GM12891 (cell line): ENCODE measurements at regions not wholly inside any gene's neighbourhood (a gene's known extent, or its start where the extent isn't known, plus 50 kb on each side); places are given as distances from the start of the nearest gene placed in this dataset.

ENCODE experiments used
- PAX5 ChIP-seq: IDR thresholded peaks from 2 replicates; pipeline ENCODE4 v1.6.1; 2011; ENCODE audit warnings: low read length, moderate library complexity, mild to moderate bottlenecking; ENCODE audit not compliant: insufficient read depth, severe bottlenecking
- POLR2A ChIP-seq: IDR thresholded peaks from 2 replicates; pipeline ENCODE4 v1.6.1; 2011; ENCODE audit warnings: low read depth, low read length, control low read depth
- POLR2AphosphoS5 ChIP-seq: IDR thresholded peaks from 2 replicates; pipeline ENCODE4 v1.6.1; 2011; ENCODE audit warnings: low read depth, low read length, control low read depth
- POU2F2 ChIP-seq: IDR thresholded peaks from 2 replicates; pipeline ENCODE4 v1.6.1; 2011; ENCODE audit warnings: low read depth, mild to moderate bottlenecking, control low read depth, low read length, moderate library complexity
- SPI1 ChIP-seq: IDR thresholded peaks from 2 replicates; pipeline ENCODE4 v1.6.1; 2011; ENCODE audit warnings: low read depth, low read length, control low read depth
- TAF1 ChIP-seq: IDR thresholded peaks from 2 replicates; pipeline ENCODE4 v1.6.1; 2011; ENCODE audit warnings: low read depth, low read length, control low read depth

DNA sequence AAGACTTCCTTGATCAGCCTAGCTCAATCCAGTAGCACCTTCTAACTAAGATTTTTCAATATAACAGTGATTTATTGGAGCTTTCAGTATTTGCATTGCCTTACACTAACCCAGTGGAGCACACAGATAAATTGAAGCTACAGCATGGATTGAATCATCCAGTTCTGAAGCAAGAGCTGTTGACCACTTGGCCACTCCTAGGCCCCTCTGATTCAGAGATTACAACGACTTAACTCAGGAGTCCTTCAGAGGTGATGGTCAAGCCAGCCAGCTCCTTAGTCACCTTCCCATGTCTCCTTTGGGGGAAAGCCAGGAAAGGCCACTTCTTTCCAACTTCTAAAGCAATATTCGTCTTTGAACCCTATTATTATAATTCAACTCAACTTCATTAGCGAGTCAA lies 151.8 kb downstream of the TENT5C start:
- TF ChIP-seq POLR2A: no peak
- TF ChIP-seq POLR2AphosphoS5: no peak
- TF ChIP-seq TAF1: no peak
- no peak for TF ChIP-seq POU2F2
- TF ChIP-seq SPI1: no peak
- no peak for TF ChIP-seq PAX5
